ENCODE measurements at regions not wholly inside any gene's neighbourhood (a gene's known extent, or its start where the extent isn't known, plus 50 kb on each side); places are given as distances from the start of the nearest gene placed in this dataset.

GRCh38 chr9:104319685-104320084 lies 184.4 kb upstream of the OR13F1 start:
- Histone ChIP-seq H3K36me3 (ENCODE audit: control insufficient read depth in 2 of 2, extremely low read depth in 1 of 2, insufficient read depth in 2 of 2, low read length in 2 of 2) (no peaks in the 10 kb centered on the region), H3K4me2 (ENCODE audit: insufficient read depth, low read length) (no peak overlapping the region), H3K9me1 (replicated peaks; ENCODE audit: control insufficient read depth, extremely low read depth, insufficient read depth, low read length) (no peaks in the 10 kb centered on the region), H3K4me1 (ENCODE audit: control insufficient read depth, extremely low read depth, insufficient read depth, low read length) (no peaks in the 10 kb centered on the region), H4K20me1 (replicated peaks; ENCODE audit: control insufficient read depth, extremely low read depth, insufficient read depth, low read length) (no peaks in the 10 kb centered on the region), H3K9me3 (replicated peaks; ENCODE audit: control insufficient read depth, insufficient read depth, low read length) (no peaks in the 10 kb centered on the region), H2AFZ (ENCODE audit: low read depth, low read length) (no peak overlapping the region), H3K4me3 (replicated peaks in 1 of 3; ENCODE audit: insufficient read depth in 1 of 3, low read depth in 1 of 3, low read length in 3 of 3) (no peak overlapping the region), H3K27me3 (ENCODE audit: control insufficient read depth in 2 of 2, insufficient read depth in 2 of 2, low read length in 2 of 2) (no peaks in the 10 kb centered on the region), H3K27ac (ENCODE audit: insufficient read depth, low read depth, low read length) (no peak overlapping the region), H3K79me2 (ENCODE audit: control insufficient read depth, insufficient read depth, low read length) (no peaks in the 10 kb centered on the region), H3K9ac (replicated peaks; ENCODE audit: extremely low read depth, insufficient read depth, low read length) (no peak overlapping the region)
- POLR2A ChIA-PET: no interaction called here
- no peak for DNase-seq (ENCODE audit: low read depth, low spot score)
- TF ChIP-seq, protein P1, sequence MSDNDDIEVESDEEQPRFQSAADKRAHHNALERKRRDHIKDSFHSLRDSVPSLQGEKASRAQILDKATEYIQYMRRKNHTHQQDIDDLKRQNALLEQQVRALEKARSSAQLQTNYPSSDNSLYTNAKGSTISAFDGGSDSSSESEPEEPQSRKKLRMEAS (IDR thresholded peaks at IDR 0.05; ENCODE audit: insufficient read depth, insufficient read length): no peak
- TF ChIP-seq JUN (IDR thresholded peaks at IDR 0.05; ENCODE audit: borderline replicate concordance, insufficient read depth, insufficient read length, low read depth): no peak
- TF ChIP-seq GATA2 (IDR thresholded peaks at IDR 0.05; ENCODE audit: insufficient read depth, insufficient read length, low read depth, low read length): no peak
- TF ChIP-seq FOS (IDR thresholded peaks at IDR 0.05; ENCODE audit: borderline replicate concordance, insufficient read depth, low read length): no peak
- no peak for TF ChIP-seq POLR2A (IDR thresholded peaks at IDR 0.05; ENCODE audit: low read depth, low read length)
- TF ChIP-seq MYC (IDR thresholded peaks at IDR 0.05; ENCODE audit: low read depth, low read length): no peak
- TF ChIP-seq, protein P2, sequence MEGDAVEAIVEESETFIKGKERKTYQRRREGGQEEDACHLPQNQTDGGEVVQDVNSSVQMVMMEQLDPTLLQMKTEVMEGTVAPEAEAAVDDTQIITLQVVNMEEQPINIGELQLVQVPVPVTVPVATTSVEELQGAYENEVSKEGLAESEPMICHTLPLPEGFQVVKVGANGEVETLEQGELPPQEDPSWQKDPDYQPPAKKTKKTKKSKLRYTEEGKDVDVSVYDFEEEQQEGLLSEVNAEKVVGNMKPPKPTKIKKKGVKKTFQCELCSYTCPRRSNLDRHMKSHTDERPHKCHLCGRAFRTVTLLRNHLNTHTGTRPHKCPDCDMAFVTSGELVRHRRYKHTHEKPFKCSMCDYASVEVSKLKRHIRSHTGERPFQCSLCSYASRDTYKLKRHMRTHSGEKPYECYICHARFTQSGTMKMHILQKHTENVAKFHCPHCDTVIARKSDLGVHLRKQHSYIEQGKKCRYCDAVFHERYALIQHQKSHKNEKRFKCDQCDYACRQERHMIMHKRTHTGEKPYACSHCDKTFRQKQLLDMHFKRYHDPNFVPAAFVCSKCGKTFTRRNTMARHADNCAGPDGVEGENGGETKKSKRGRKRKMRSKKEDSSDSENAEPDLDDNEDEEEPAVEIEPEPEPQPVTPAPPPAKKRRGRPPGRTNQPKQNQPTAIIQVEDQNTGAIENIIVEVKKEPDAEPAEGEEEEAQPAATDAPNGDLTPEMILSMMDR (IDR thresholded peaks at IDR 0.05; ENCODE audit: extremely low read depth in 1 of 2, insufficient read depth in 1 of 2, low read depth in 1 of 2, low read length in 2 of 2): no peak
- no peak for TF ChIP-seq POLR2AphosphoS5 (IDR thresholded peaks at IDR 0.05; ENCODE audit: insufficient read depth, low read depth, low read length)
- no peak for TF ChIP-seq EZH2 (IDR thresholded peaks at IDR 0.05; ENCODE audit: borderline replicate concordance, low read depth, low read length, severe bottlenecking)
- intact Hi-C loops (cut with micrococcal nuclease): no loop called here
- FAIRE-seq: no peak
- BruUV-seq (replicated peaks): no TSS peak
- CTCF ChIA-PET: no interaction called here
- dilution Hi-C loops (cut with MboI; ENCODE audit: extremely low pct_ligation_motif_present, low sequenced_read_pairs): no loop called here

All from endothelial cell of umbilical vein (primary cell).